ENCODE measurements at regions not wholly inside any gene's neighbourhood (a gene's known extent, or its start where the extent isn't known, plus 50 kb on each side); places are given as distances from the start of the nearest gene placed in this dataset.

GRCh38 chr17:34769049-34769448 lies 189.7 kb downstream of the TMEM132E start:
- TF ChIP-seq CTCF (IDR thresholded peaks at IDR 0.05), result no peak
- TF ChIP-seq POLR2A (IDR thresholded peaks at IDR 0.05), result no peak
